ENCODE measurements at regions not wholly inside any gene's neighbourhood (a gene's known extent, or its start where the extent isn't known, plus 50 kb on each side); places are given as distances from the start of the nearest gene placed in this dataset.

GRCh38 chr1:114342376-114342775 lies 168.6 kb downstream of the TRIM33 start:
- no peak for DNase-seq

- no peak for DNase-seq
Observed at GRCh38 chr1:114341856-114342255, 169.1 kb downstream of the TRIM33 start.

- DNase-seq = no peak
Observed at GRCh38 chr1:114341299-114341698, 169.7 kb downstream of the TRIM33 start.

GRCh38 chr1:114340892-114341291 lies 170.1 kb downstream of the TRIM33 start:
- no peak for DNase-seq

GRCh38 chr1:114339379-114339778 lies 171.6 kb downstream of the TRIM33 start:
- DNase-seq = no peak

GRCh38 chr1:114338191-114338890 lies 172.7 kb downstream of the TRIM33 start:
- no peak for DNase-seq

GRCh38 chr1:114337417-114337816 lies 173.6 kb downstream of the TRIM33 start:
- DNase-seq = no peak

- no peak for DNase-seq
Observed at GRCh38 chr1:114336360-114336759, 174.6 kb downstream of the TRIM33 start.

GRCh38 chr1:114335273-114335672 lies 175.7 kb downstream of the TRIM33 start:
- DNase-seq = no peak

- no peak for DNase-seq
Observed at GRCh38 chr1:114334297-114334696, 176.7 kb downstream of the TRIM33 start.

GRCh38 chr1:114333690-114334089 lies 177.3 kb downstream of the TRIM33 start:
- DNase-seq = no peak

- no peak for DNase-seq
Observed at GRCh38 chr1:114331936-114332335, 178.3 kb upstream of the SYT6 start.

- no peak for DNase-seq
Observed at GRCh38 chr1:114330451-114330983, 176.8 kb upstream of the SYT6 start.

- DNase-seq = no peak
Observed at GRCh38 chr1:114328361-114328904, 174.8 kb upstream of the SYT6 start.

- no peak for DNase-seq
Observed at GRCh38 chr1:114324662-114324965, 170.9 kb upstream of the SYT6 start.

- peak; percentile 28 for DNase-seq
Observed at GRCh38 chr1:114323959-114324661, 170.4 kb upstream of the SYT6 start.

- peak; percentile 74 for DNase-seq
Observed at GRCh38 chr1:114322734-114323133, 169.1 kb upstream of the SYT6 start.

GRCh38 chr1:114322207-114322606 lies 168.5 kb upstream of the SYT6 start:
- no peak for DNase-seq

GRCh38 chr1:114320586-114320985 lies 166.9 kb upstream of the SYT6 start:
- DNase-seq = peak; percentile 95

GRCh38 chr1:114319418-114319817 lies 165.7 kb upstream of the SYT6 start:
- peak; percentile 91 for DNase-seq

GRCh38 chr1:114318961-114319360 lies 165.3 kb upstream of the SYT6 start:
- DNase-seq = peak; percentile 74

GRCh38 chr1:114316204-114316603 lies 162.5 kb upstream of the SYT6 start:
- DNase-seq = no peak

GRCh38 chr1:114315631-114316030 lies 162.0 kb upstream of the SYT6 start:
- peak; percentile 72 for DNase-seq

- DNase-seq = no peak
Observed at GRCh38 chr1:114314576-114314975, 160.9 kb upstream of the SYT6 start.
